ENCODE measurements at regions not wholly inside any gene's neighbourhood (a gene's known extent, or its start where the extent isn't known, plus 50 kb on each side); places are given as distances from the start of the nearest gene placed in this dataset.
"Not testable (repeated sequence)": the region's sequence is repeated elsewhere in the genome, so short reads cannot be mapped to it uniquely, and the experiment has no call there.

DNA sequence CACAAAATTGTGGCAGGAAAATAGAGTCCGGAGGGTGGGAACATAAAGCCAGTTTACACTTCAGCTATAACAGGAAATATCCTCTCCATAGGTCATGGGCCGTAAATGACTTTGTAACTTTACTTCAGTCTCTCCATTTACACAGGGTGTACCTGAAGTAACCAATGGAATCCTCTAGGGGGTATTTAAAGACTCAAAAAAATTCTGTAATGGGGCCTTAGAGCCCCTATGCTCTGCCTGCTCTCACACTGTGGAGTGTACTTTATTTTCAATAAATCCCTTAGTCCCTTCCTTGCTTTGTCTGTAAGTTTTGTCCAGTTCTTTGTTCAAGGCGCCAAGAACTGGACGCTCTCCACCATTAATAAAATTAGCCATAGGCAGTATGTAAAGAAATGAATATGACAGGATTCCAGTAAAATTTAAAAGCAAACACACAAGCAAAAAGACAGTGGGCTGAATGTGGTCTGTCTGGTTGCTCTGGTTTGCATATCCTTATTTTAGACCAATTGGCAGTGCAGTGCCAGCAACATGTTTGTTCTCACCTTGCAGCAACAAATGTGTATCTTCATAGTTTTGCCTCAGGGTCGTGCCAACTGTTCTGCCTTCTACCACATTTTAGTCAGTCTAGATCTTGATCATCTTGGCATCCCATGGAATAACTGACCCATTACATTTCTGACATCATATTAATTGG, 801.5 kb upstream of the SPRY2 start:
- Mint-ChIP-seq H3K27me3 (no peaks in the 10 kb centered on the region), H3K27ac (no peak overlapping the region), H3K36me3 (ENCODE audit: low read depth) (no peaks in the 10 kb centered on the region), H3K4me3 (no peak overlapping the region), H3K4me1 (no peaks in the 10 kb centered on the region), H3K9me3 (peaks cover 3% of the 10 kb centered on the region)
- ATAC-seq (replicated peaks), result no peak

DNA sequence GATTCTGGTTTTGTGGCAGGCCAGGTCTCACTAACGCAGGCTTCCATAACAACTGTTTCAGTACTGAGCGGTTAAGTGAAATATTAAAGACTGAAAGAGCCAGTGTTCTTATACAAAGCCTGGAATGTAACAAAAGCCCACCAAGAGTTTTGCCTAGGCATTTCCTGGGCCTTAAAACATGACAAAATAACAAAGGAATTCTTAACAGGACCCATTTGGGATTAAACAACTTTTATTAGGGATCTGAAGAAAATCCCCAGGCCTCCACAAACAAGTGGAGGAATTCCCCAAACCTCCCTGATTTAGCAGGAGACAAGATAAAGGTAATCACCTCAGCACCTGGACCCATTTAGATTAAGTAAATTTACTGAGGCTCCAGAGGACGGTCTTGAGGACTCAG, 799.7 kb upstream of the SPRY2 start:
- Mint-ChIP-seq H3K9me3 (no peaks in the 10 kb centered on the region), H3K36me3 (ENCODE audit: low read depth) (no peaks in the 10 kb centered on the region), H3K4me1 (no peaks in the 10 kb centered on the region), H3K4me3 (no peak overlapping the region), H3K27me3 (no peaks in the 10 kb centered on the region), H3K27ac (no peak overlapping the region)
- ATAC-seq (replicated peaks), result no peak

DNA sequence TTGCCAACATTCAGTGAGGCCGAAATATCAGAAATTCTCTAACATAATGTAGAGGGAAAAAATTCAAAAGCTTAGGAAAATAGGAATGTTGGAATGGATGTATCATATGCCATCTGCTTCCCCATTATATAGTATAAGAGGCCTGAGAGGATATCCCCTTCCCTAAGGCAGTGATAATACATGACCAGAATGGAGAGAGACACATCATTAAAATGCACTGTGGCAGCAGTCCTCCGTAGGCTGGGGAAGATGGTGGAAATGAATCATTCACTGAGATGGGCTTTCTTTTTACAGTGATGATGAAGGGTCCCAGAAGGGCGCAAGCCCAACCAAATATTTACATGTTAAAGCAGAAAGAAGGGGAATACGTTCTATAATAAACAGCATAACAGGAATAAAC, 799.1 kb upstream of the SPRY2 start:
- H3K4me1 Mint-ChIP-seq, result no peaks in the 10 kb centered on the region
- no peak overlapping the region for H3K4me3 Mint-ChIP-seq
- no peaks in the 10 kb centered on the region for H3K9me3 Mint-ChIP-seq
- no peak overlapping the region for H3K27ac Mint-ChIP-seq
- H3K36me3 Mint-ChIP-seq (ENCODE audit: low read depth), result no peaks in the 10 kb centered on the region
- no peak for ATAC-seq (replicated peaks)
- H3K27me3 Mint-ChIP-seq, result no peaks in the 10 kb centered on the region

DNA sequence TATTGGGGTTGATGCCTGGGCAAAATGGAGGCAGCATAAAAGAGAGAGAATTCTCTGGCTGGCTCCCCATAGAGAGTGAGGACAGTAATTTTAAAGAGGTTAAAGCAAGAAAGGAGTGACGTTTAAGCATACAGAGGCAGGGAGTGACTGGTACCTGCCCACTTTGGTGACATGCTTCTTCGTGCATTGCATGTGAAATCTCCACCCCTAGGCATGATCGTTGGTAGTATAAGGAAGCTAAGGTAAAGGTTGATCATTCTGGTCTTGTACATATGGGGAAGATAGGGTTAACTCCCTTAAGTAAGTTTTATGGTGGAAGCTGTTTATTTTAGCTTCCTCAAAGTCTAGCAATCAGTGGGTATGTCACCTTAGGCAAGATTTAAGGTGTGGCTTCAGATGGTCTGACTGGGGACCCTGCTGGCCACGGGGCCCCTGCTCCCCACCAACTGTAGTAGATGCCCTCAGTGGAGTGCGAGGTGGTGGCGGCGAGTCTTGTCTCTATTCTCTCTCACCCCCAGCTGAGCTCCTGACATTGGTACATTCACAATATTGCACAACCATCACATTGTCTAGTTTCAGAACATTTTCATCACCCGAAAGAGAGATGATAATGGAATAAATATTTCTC, 797.5 kb upstream of the SPRY2 start:
- no peak overlapping the region for H3K27ac Mint-ChIP-seq
- H3K27me3 Mint-ChIP-seq, result no peaks in the 10 kb centered on the region
- H3K9me3 Mint-ChIP-seq, result no peaks in the 10 kb centered on the region
- H3K36me3 Mint-ChIP-seq (ENCODE audit: low read depth), result no peaks in the 10 kb centered on the region
- no peak for ATAC-seq (replicated peaks)
- H3K4me1 Mint-ChIP-seq, result no peaks in the 10 kb centered on the region
- no peak overlapping the region for H3K4me3 Mint-ChIP-seq

DNA sequence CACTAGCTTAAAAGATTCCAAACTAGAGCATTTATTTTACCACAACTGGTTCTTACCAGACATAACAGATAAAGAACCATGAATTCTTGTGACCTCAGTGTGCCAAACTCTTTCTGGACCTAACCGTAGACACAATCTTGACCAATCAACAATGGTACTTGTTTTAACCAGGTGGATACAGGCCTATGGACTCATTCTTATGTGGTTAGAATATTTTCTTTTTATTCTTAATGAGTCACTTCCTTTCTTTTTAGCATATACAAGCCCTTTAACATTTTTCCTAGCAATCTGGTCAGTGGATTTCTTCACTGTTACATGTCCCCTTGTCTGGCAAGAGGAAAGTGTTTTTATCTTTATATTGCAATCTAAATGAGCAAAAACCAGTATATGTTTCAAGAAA, 792.1 kb upstream of the SPRY2 start:
- no peaks in the 10 kb centered on the region for H3K4me1 Mint-ChIP-seq
- H3K27ac Mint-ChIP-seq, result no peak overlapping the region
- no peaks in the 10 kb centered on the region for H3K36me3 Mint-ChIP-seq (ENCODE audit: low read depth)
- H3K9me3 Mint-ChIP-seq, result peaks cover 10% of the 10 kb centered on the region
- no peaks in the 10 kb centered on the region for H3K27me3 Mint-ChIP-seq
- no peak for ATAC-seq (replicated peaks)
- H3K4me3 Mint-ChIP-seq, result no peak overlapping the region

DNA sequence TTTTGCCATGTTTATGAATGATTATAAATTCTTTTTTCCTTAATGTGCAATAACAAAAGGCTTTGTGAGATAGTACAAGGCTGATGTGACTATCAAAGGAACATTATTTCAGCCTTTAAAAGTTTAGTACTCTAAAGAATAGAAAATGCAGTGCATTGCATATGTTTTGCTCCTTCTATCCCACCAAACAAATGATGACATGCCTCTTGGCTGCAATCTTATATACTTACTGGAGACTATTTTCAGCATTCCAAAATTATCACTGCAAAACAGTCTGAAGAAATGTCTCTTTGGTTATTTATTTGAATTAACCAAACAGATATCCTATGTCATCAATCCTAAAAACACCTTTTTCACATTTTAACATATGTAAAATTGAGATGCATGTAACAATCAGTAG, 776.5 kb upstream of the SPRY2 start:
- Mint-ChIP-seq H3K27ac (no peak overlapping the region), H3K9me3 (no peaks in the 10 kb centered on the region)

DNA sequence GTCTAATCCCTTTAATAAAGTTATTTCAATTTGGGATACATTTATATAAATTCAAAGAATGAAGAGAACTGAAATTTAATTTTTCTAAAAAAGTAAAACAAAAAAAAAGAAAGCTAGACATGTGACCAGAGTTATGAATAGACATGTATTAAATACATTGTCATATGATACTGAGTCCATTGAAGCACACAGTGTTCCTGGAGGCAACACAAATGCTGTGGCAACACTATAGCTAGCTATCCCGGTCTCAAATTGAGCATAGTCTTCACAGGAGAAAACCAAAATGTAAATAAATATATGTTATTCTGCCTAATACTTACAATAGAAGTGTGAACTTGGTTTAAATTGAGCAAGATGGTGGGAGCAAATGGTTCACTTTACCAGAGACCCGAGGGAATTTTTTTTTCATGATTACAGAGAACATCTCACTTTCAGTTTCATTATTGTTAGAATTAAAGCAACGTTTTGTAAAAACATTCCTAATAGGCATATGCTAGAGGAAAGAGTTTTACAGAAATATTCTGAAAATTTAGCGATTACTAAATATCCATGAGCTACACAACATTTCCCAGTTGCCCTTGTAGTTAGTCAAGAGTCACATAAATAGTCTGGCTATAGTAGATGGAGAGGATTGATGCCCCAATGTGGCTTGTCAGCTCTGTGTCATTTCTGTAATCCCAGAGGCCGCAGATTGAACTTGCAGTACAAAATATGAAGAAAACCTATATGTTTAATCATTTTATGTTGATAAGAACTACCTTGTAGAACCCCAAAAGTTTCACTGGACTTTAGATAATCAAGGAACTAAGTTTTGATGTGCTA, 775.7 kb upstream of the SPRY2 start:
- no peak overlapping the region for H3K27ac Mint-ChIP-seq
- peak overlapping the region; percentile 44 for H3K4me3 Mint-ChIP-seq
- H3K4me1 Mint-ChIP-seq, result no peaks in the 10 kb centered on the region
- ATAC-seq (replicated peaks), result peak; percentile 37
- no peaks in the 10 kb centered on the region for H3K36me3 Mint-ChIP-seq (ENCODE audit: low read depth)
- H3K9me3 Mint-ChIP-seq, result no peaks in the 10 kb centered on the region
- no peaks in the 10 kb centered on the region for H3K27me3 Mint-ChIP-seq

More for the DNA sequence above, 776.5 kb upstream of the SPRY2 start:
- no peaks in the 10 kb centered on the region for H3K36me3 Mint-ChIP-seq (ENCODE audit: low read depth)
- H3K4me3 Mint-ChIP-seq, result no peak overlapping the region
- H3K4me1 Mint-ChIP-seq, result no peaks in the 10 kb centered on the region
- ATAC-seq (replicated peaks), result no peak
- H3K27me3 Mint-ChIP-seq, result no peaks in the 10 kb centered on the region

DNA sequence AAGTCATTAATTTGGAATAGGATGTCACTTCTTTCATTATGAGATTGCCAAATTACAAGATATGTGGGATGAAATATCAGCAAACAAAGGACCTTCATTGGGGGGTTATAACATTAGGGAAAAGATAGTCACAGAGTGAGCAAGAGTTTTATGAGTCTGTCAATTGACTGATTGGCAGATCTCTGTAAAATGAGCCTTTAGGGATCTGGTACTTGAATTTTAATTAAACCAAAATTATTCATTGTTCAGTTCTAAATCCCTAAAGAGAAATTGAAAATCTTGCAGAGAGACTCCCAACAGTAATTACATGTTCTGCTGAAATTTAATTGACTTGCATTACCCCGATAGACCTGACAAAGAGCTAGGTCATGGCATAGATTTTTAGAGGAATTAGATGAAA, 768.1 kb upstream of the SPRY2 start:
- Mint-ChIP-seq H3K27me3 (no peaks in the 10 kb centered on the region), H3K4me1 (no peaks in the 10 kb centered on the region), H3K27ac (no peak overlapping the region), H3K4me3 (no peak overlapping the region), H3K36me3 (ENCODE audit: low read depth) (no peaks in the 10 kb centered on the region), H3K9me3 (peaks cover 4% of the 10 kb centered on the region)
- no peak for ATAC-seq (replicated peaks)

DNA sequence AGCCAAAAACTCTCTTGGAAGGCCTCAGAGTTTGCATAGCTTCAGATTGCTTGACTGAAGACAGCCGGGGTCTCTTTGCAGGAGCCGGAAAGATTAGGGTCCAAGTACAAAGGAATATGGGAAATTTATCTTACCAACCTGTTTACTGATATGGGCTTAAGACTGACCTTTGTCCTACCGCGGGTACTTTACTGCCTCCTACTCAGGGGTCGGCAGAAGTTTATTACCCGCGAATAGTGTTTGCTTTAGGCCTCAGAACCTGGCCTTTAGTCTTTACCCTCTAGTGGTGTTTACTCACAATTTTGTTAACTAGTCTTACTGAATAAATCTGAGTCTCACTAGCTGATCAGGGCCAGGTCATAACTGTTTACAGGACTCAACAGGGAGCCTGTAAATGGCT, 765.4 kb upstream of the SPRY2 start:
- H3K4me3 Mint-ChIP-seq, result no peak overlapping the region
- no peak for ATAC-seq (replicated peaks)
- H3K9me3 Mint-ChIP-seq, result peaks cover 4% of the 10 kb centered on the region
- H3K4me1 Mint-ChIP-seq, result no peaks in the 10 kb centered on the region
- H3K27me3 Mint-ChIP-seq, result no peaks in the 10 kb centered on the region
- no peaks in the 10 kb centered on the region for H3K36me3 Mint-ChIP-seq (ENCODE audit: low read depth)
- no peak overlapping the region for H3K27ac Mint-ChIP-seq

DNA sequence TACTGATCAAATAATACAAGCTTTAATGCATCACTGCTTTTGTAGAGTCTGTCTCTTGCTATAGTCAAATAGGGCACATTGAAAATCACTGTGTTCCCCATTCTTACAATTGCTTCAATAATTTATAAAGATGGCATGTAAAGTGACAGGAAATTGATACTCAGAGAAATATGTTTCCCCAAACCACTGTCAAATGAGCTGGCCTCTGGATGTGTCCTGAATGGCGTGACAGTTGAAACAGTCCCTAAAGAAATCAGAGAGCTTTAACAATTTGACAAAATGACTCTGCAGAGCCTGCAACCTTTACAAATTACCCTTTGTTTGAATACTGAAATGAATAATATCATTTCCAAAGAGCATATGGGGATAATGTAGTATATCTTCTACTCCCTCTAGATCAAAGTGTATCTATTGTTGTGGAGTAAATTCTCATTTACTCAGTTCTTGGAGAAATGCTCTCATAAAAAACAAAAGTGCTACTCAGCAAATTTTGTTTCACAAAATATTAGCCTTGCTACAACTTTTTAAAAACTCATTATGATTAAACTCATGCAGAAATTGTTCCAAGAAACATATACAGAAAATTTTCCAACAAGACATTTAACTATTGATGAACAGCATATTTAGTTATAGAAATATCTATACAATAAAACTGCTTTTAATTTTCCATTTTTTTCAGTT, 763.2 kb upstream of the SPRY2 start:
- no peak for ATAC-seq (replicated peaks)
- Mint-ChIP-seq H3K4me3 (no peak overlapping the region), H3K4me1 (no peaks in the 10 kb centered on the region), H3K36me3 (ENCODE audit: low read depth) (no peaks in the 10 kb centered on the region), H3K27ac (no peak overlapping the region), H3K9me3 (peaks cover 4% of the 10 kb centered on the region), H3K27me3 (no peaks in the 10 kb centered on the region)

DNA sequence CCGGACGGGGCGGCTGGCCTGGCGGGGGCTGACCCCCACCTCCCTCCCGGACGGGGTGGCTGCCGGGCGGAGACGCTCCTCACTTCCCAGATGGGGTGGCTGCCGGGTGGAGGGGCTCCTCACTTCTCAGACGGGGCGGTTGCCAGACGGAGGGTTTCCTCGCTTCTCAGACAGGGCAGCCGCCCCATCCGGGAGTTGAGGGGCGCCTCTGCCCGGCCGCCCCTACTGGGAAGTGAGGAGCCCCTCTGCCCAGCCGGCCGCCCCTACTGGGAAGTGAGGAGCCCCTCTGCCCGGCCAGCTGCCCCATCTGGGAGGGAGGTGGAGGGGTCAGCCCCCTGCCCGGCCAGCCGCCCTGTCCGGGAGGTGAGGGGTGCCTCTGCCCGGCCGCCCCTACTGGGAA, 761.1 kb upstream of the SPRY2 start:
- H3K9me3 Mint-ChIP-seq; H3K4me1 Mint-ChIP-seq; H3K4me3 Mint-ChIP-seq; ATAC-seq (replicated peaks); H3K27ac Mint-ChIP-seq; H3K36me3 Mint-ChIP-seq (ENCODE audit: low read depth); H3K27me3 Mint-ChIP-seq: not testable (repeated sequence)

DNA sequence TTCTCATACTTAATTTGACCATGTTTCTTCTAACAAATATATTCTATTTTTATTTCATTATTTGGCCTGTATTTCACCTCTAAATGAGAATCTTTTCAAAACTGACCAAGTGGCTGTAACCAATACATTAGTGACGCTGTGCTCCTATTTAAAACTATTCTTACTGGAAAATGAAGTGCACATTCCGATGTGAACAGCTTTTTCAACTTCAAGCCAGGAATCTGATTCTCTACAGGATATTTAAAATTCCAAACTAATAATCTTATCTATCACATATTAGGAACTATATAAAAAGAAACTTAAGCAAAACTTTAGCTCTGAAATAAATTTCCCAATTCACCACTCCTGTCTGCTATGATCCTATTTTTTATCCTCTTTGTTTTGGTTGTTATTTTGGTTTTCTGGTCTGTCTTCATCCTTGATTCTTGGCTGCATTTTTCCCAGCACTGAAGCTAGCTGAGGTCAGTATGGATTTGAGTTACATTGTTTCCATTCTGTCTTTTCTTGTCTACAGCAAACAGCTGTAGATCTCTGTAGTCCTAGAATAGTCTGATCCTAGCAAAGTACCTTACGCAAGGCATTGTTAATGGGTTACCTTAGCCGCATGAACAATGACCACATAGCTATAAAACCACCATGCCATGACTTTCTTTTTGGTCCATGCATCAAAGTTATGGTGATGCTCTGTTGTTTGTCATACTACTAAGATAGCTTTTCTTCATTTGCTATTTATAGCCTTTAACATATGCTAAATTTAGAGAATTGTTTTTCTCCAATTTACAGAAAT, 748.6 kb upstream of the SPRY2 start:
- Mint-ChIP-seq H3K4me3 (no peak overlapping the region), H3K4me1 (no peaks in the 10 kb centered on the region), H3K27me3 (no peaks in the 10 kb centered on the region), H3K27ac (no peak overlapping the region), H3K36me3 (ENCODE audit: low read depth) (no peaks in the 10 kb centered on the region), H3K9me3 (peaks cover 4% of the 10 kb centered on the region)
- ATAC-seq (replicated peaks), result no peak

DNA sequence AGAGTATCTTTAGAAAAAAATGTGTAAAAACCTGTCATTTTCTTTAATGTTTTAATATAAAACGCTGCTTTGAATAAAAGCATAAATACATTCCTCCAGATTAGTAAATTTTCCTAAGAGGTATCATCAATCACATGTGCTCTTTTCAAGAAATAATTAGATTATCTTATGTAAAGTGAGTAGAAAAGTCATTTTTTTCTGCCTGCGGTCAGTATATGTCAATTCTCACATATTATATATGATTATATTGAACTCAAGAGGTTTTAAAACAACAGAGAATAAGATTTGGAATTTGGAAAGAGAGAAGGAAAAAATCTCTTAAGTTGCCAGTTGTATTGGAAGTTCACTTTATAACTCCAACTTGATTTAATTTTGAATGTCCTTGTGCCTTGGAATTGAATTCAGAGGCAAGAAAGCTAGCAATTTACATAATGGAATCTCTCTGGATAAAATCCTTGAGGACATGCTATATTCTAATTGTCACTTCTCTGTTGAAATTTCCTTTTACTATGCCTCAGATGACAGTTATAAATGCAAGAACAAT, 740.1 kb upstream of the SPRY2 start:
- H3K36me3 Mint-ChIP-seq (ENCODE audit: low read depth), result no peaks in the 10 kb centered on the region
- no peaks in the 10 kb centered on the region for H3K4me1 Mint-ChIP-seq
- H3K27me3 Mint-ChIP-seq, result no peaks in the 10 kb centered on the region
- H3K9me3 Mint-ChIP-seq, result peaks cover 7% of the 10 kb centered on the region
- no peak overlapping the region for H3K4me3 Mint-ChIP-seq
- no peak for ATAC-seq (replicated peaks)
- no peak overlapping the region for H3K27ac Mint-ChIP-seq

DNA sequence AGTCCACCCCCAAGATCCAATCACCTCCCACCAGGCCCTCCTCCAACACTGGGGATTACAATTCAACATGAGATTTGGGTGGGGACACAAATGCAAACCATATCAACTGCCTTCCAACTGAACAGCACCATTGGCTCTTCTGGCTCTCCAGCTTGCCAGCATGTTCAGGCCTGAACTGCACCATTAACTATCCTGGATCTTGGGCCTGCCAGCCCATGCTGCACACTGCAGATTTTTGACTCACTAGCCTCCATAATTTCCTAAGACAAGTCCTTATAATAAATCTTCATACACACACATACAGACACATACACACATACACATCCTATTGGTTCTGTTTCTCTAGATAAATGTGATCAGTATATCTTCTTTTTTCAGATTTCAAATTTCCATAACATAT, 737.1 kb upstream of the SPRY2 start:
- no peaks in the 10 kb centered on the region for H3K27me3 Mint-ChIP-seq

More for the DNA sequence above, 737.1 kb upstream of the SPRY2 start:
- Mint-ChIP-seq H3K4me3 (no peak overlapping the region), H3K36me3 (ENCODE audit: low read depth) (no peaks in the 10 kb centered on the region), H3K4me1 (no peaks in the 10 kb centered on the region), H3K9me3 (peaks cover 7% of the 10 kb centered on the region), H3K27ac (no peak overlapping the region)
- no peak for ATAC-seq (replicated peaks)

Measured in activated T-helper 17 cell treated with anti-CD3 and anti-CD28 coated beads, Interleukin-2, amount 50 U/mL, for 72 hours (primary cell).